ENCODE measurements at regions not wholly inside any gene's neighbourhood (a gene's known extent, or its start where the extent isn't known, plus 50 kb on each side); places are given as distances from the start of the nearest gene placed in this dataset.
A peak's percentile ranks its signal among the peaks of the same experiment; 100 is the strongest.
"Not testable (repeated sequence)": the region's sequence is repeated elsewhere in the genome, so short reads cannot be mapped to it uniquely, and the experiment has no call there.

- no peak for DNase-seq (ENCODE audit: low read depth)
These were observed 90.8 kb downstream of the ARL4C start for GRCh38 chr2:234406085-234406484.

GRCh38 chr2:234405462-234405861, 91.4 kb downstream of the ARL4C start:
- no peak for DNase-seq (ENCODE audit: low read depth)

- no peak for DNase-seq (ENCODE audit: low read depth)
These were observed 91.9 kb downstream of the ARL4C start for GRCh38 chr2:234404957-234405356.

- DNase-seq (ENCODE audit: low read depth), result no peak
These were observed 93.1 kb downstream of the ARL4C start for GRCh38 chr2:234403751-234404150.

DNA sequence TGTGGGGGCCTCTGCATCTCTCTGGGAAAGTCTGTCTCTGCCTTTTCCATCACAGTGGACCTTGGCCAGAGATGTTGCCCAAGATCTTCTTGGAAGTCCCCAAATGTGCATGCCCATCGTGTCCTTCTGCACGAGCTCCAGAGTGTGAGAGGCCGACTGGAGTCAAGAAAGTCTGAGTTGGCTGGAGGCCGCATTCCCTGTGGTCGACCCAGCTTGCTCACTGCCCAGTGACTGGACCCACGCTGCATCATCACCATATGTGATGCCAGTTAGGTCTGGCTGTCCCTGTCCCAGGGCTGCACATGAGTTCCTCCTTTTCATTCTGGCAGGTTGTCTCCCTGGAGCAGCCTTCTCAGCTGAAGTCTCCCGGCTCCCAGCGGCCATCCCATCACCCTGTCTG, 93.8 kb downstream of the ARL4C start:
- DNase-seq (ENCODE audit: low read depth), result peak; percentile 63

DNA sequence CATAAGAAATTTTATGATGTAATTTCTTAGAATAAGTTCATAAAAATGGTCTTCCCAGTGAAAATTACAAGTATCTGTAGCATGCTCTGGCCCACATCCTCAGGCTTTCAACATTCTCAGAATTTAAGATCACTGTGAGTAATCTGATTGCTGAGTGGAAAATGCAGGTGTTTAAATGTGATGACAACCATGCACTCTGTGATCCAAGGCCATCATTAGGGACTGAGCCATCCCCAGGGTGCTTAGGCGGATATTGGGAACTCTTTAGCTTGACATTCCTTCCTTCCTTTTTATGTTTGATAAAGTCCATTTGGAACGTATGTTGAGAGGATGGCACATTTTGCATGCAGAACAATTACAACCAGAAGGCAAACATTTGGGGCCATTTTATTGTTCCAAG, 95.5 kb downstream of the ARL4C start:
- no peak for DNase-seq (ENCODE audit: low read depth)

- no peak for DNase-seq (ENCODE audit: low read depth)
These were observed 97.2 kb downstream of the ARL4C start for GRCh38 chr2:234399451-234400246.

DNA sequence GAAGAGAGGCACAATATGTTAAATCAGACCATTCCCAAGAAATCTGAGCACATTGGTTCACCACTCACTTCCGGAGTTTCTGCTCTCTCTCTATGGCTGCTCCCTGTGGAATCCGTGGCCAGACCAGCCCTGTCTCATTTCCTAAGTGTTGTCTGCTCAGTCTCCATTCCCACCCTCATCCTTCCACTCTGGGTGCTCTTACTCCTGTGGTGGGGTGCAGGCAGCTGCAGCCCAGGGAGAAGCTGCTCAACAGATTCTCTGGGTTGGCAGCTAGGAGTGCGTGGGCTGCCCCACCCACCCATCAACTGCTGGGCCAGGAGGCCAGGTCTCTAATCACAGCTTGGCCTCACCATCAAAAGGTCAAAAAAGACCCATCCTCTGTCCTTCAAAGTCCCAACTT, 98.3 kb downstream of the ARL4C start:
- no peak for DNase-seq (ENCODE audit: low read depth)

GRCh38 chr2:234395891-234396420, 100.9 kb downstream of the ARL4C start:
- no peak for DNase-seq (ENCODE audit: low read depth)

DNA sequence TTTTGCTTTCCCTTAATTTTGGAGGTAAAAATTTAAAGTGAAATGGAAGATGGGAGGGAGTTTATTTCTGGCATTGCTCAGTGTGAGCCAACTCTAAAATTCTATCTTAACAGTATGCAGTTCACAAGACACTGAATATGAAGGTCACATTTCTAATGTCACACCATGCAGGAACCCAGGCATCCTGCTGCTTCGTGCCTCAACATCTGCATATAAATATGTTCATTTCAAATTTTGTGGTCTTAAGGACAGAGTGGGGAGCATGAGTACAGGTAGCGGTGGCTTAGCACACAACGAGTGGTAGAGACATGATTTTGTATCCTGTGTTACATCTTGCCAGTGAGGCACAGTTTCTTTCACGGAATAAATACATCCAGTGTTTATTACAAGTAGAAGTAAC, 102.4 kb downstream of the ARL4C start:
- DNase-seq (ENCODE audit: low read depth), result no peak

GRCh38 chr2:234393354-234393753, 103.5 kb downstream of the ARL4C start:
- DNase-seq (ENCODE audit: low read depth), result no peak

DNA sequence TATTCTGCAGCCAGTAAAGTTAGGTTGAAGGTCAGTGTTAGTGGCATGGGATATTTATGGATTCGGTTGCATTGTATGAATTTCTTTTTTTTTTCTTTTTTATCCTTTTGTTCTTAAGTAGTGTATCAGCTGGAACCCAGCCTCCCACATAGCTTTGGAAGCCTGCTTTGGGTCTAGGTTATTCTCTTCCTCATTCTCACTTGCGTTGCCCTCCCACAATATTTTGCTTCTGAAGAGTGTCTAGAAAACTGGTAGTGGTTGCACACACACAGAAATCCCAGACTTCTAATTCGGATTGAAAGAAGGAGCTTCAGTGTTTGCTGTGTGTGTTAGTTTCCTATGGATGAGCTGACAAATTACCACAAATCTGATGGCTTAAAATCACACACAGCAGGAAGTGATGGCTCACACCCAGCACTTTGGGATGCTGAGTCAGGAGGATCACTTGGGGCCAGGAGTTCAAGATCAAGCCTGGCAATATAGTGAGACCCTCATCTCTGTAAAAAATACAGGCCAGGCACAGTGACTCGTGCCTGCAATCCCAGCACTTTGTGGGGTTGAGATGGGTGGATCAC, 104.8 kb downstream of the ARL4C start:
- DNase-seq (ENCODE audit: low read depth), result no peak

DNA sequence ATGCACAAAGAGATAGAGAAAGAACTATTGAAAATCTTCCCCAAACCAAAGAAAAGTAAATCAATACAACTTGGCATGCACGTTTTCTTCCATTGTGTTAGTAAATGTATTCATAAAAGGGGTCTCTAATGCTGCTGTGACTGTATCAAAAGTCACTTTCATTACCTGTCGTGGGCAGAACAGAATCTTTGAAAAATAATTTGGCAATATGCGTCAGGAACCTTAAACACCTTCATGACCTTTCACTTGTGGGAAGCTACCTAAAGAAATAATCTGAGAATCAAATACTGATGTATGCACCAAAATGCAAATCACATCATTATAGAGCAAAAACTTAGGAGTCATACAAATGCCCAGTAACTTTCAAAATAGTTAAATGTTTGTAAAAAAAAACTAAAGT, 105.3 kb downstream of the ARL4C start:
- DNase-seq (ENCODE audit: low read depth), result no peak

DNA sequence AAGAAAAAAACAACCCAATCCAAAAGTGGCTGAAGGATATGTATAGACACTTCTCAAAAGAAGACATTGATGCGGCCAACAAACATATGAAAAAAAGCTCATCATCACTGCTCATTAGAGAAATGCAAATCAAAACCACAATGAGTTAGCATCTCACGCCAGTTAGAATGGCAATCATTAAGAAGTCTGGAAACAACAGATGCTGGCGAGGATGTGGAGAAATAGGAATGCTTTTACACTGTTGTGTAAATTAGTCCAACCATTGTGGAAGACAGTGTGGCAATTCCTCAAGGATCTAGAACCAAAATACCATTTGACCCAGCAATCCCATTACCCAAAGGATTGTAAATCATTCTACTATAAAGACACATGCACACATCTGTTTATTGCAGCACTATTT, 107.2 kb downstream of the ARL4C start:
- not testable (repeated sequence) for DNase-seq (ENCODE audit: low read depth)

DNA sequence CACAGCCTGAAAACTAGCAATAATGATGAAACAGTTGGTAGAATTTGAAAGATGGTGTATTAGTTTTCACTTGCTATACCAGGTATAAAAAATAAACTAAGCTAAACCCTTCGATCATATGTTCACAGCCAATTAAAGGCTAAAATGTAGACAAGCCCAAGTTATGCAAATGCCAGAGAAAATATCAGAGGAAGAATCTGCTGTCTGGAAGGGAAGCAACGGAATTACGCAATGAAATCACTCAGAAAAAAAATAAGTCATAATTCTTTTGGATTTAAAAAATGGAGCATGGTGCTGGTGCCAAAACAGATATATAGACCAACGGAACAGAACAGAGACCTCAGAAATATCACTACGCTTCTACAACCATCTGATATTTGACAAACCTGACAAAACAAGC, 108.3 kb downstream of the ARL4C start:
- DNase-seq (ENCODE audit: low read depth), result no peak

- no peak for DNase-seq (ENCODE audit: low read depth)
These were observed 109.9 kb downstream of the ARL4C start for GRCh38 chr2:234386971-234387370.

DNA sequence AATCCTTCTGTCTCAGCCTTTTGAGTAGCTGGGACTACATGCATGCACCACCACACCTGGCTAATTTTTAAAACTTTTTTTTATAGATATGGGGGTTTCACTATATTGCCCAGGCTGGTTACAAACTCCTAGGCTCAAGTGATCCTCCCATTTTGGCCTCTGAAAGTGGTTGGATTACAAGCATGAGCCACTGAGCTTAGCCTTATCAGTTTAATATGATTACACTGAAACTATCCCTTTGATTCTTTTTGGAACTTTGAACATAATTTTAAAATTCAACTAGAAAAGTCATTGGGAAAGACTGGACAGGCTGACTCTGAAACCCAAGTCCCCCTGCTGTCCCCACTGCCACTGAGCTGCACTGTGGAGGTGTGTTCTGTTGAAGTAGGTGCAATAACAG, 114.8 kb downstream of the ARL4C start:
- no peak for DNase-seq (ENCODE audit: low read depth)

GRCh38 chr2:234378958-234379357, 117.9 kb downstream of the ARL4C start:
- DNase-seq (ENCODE audit: low read depth), result not testable (repeated sequence)

DNA sequence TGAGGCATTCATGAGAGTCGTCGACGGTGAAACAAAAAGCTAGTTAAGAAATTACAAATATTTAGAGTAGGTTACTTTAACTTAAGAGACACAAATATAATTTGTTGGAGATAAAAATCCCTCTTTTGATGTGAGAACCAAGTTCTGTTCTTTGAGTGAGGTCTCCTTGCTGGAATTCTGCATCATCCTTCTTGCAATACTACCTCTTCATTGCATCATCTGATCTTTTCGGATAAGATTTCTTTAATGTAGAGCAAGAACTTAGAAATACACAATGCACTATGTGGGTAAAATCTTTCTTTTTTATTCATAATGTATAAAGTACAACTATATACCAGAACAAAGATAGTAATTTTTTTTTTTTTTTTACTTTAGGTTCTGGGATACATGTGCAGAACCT, 118.4 kb downstream of the ARL4C start:
- peak; percentile 19 for DNase-seq (ENCODE audit: low read depth)

GRCh38 chr2:234377761-234378391, 119.0 kb downstream of the ARL4C start:
- peak; percentile 10 for DNase-seq (ENCODE audit: low read depth)

- no peak for DNase-seq (ENCODE audit: low read depth)
These were observed 120.7 kb downstream of the ARL4C start for GRCh38 chr2:234376229-234376628.

GRCh38 chr2:234375176-234375880, 121.6 kb downstream of the ARL4C start:
- DNase-seq (ENCODE audit: low read depth), result no peak

DNA sequence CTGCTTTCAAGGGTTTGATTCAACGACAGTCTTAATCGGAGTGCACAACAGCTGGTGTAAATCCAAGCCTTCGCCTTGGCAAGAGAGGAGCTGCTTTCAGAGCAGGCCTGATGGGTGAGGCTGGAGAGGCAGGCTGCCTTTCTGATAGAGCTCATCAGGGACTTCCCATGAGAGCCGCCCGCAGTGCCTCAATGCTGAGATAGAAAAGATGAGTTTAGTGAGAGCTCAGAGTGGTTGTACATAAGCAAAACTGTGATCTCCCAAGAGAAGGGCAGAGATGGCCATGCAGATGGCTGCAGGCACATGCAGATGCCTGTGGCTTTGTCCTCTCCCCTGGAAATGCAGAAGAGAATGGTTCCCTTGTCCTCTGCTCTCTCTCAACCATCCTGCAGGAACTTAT, 122.1 kb downstream of the ARL4C start:
- no peak for DNase-seq (ENCODE audit: low read depth)
